Neural progenitor cell (in vitro differentiated cells): ENCODE measurements at regions not wholly inside any gene's neighbourhood (a gene's known extent, or its start where the extent isn't known, plus 50 kb on each side); places are given as distances from the start of the nearest gene placed in this dataset.

Experiments
- DNase-seq: peaks from one replicate; pipeline ENCODE4 v3.0.0-alpha.2; 2016; ENCODE audit warnings: low spot score
- H2AFZ ChIP-seq: fragments of 200-600 bp; sonication (generic); replicated peaks from 2 replicates; pipeline ENCODE4 v1.6.1; 2016; ENCODE audit warnings: antibody characterized with exemption
- H3F3A ChIP-seq: fragments of 200-600 bp; sonication (generic); 2 replicates; pipeline ENCODE4 v1.6.1; 2016; ENCODE audit warnings: antibody characterized with exemption, low read depth
- H3K27ac ChIP-seq: fragments of 200-600 bp; sonication (generic); 2 replicates; pipeline ENCODE4 v1.5.1; 2016; ENCODE audit warnings: mild to moderate bottlenecking
- H3K27me3 ChIP-seq: fragments of 200-600 bp; sonication (generic); 2 replicates; pipeline ENCODE4 v1.6.1; 2016; ENCODE audit warnings: mild to moderate bottlenecking, moderate library complexity
- H3K36me3 ChIP-seq: fragments of 200-600 bp; sonication (generic); 2 replicates; pipeline ENCODE4 v1.5.1; 2016
- H3K4me1 ChIP-seq: fragments of 200-600 bp; sonication (generic); 2 replicates; pipeline ENCODE4 v1.6.1; 2016; ENCODE audit warnings: mixed run types
- H3K4me2 ChIP-seq: fragments of 200-600 bp; sonication (generic); 2 replicates; pipeline ENCODE4 v1.6.1; 2016
- H3K4me3 ChIP-seq: fragments of 200-600 bp; sonication (generic); 2 replicates; pipeline ENCODE4 v1.5.1; 2016
- H3K79me2 ChIP-seq: fragments of 200-600 bp; sonication (generic); 2 replicates; pipeline ENCODE4 v1.6.1; 2016; ENCODE audit warnings: low read depth
- H3K9ac ChIP-seq: fragments of 200-600 bp; sonication (generic); 2 replicates; pipeline ENCODE4 v1.6.1; 2016
- H3K9me3 ChIP-seq: fragments of 200-600 bp; sonication (generic); 2 replicates; pipeline ENCODE4 v1.5.1; 2016; ENCODE audit warnings: low read depth
- H4K20me1 ChIP-seq: fragments of 200-600 bp; sonication (generic); 2 replicates; pipeline ENCODE4 v1.6.1; 2016; ENCODE audit warnings: low read depth
- H3K27ac Mint-ChIP-seq: 3 replicates; pipeline ENCODE4 v1.8.0; 2021; ENCODE audit warnings: mixed read lengths
- H3K27me3 Mint-ChIP-seq: 2 replicates; pipeline ENCODE4 v1.8.0; 2022; ENCODE audit warnings: low read depth, mild to moderate bottlenecking, inconsistent platforms, moderate library complexity, mixed read lengths; ENCODE audit not compliant: insufficient read depth
- H3K36me3 Mint-ChIP-seq: 3 replicates; pipeline ENCODE4 v1.8.0; 2021; ENCODE audit warnings: mixed read lengths
- H3K4me1 Mint-ChIP-seq: 3 replicates; pipeline ENCODE4 v1.8.0; 2021; ENCODE audit warnings: mixed read lengths
- H3K4me3 Mint-ChIP-seq: 3 replicates; pipeline ENCODE4 v1.8.0; 2021; ENCODE audit warnings: mild to moderate bottlenecking, moderate library complexity, mixed read lengths
- H3K9me3 Mint-ChIP-seq: 3 replicates; pipeline ENCODE4 v1.8.0; 2020; ENCODE audit warnings: mixed read lengths
- CTCF ChIP-seq: fragments of 200-600 bp; sonication (generic); IDR thresholded peaks from 2 replicates; pipeline ENCODE4 v1.5.1; 2017; ENCODE audit warnings: antibody characterized with exemption, mild to moderate bottlenecking
- EZH2 ChIP-seq: fragments of 200-600 bp; sonication (generic); IDR thresholded peaks from 2 replicates; pipeline ENCODE4 v1.6.1; 2017; ENCODE audit warnings: antibody characterized with exemption, mild to moderate bottlenecking, moderate library complexity
- EZH2phosphoT487 ChIP-seq: fragments of 200-600 bp; sonication (generic); IDR thresholded peaks from 2 replicates; pipeline ENCODE4 v1.6.1; 2017; ENCODE audit warnings: antibody characterized with exemption

- TF ChIP-seq EZH2phosphoT487 (no peak), EZH2 (no peak), CTCF (no peak)
- H3K4me1 ChIP-seq: no peaks in the 10 kb centered on the region
- H4K20me1 ChIP-seq: no peaks in the 10 kb centered on the region
- Mint-ChIP-seq H3K27me3 (peaks cover 2% of the 10 kb centered on the region), H3K4me3 (no peak overlapping the region), H3K27ac (no peak overlapping the region), H3K36me3 (no peaks in the 10 kb centered on the region), H3K9me3 (peaks cover 2% of the 10 kb centered on the region), H3K4me1 (peaks cover 3% of the 10 kb centered on the region)
- no peak overlapping the region for H2AFZ ChIP-seq
- H3K4me2 ChIP-seq: no peak overlapping the region
- no peaks in the 10 kb centered on the region for H3K79me2 ChIP-seq
- no peaks in the 10 kb centered on the region for H3K9me3 ChIP-seq
- H3K4me3 ChIP-seq: no peak overlapping the region
- H3K9ac ChIP-seq: no peak overlapping the region
- no peak overlapping the region for H3K27ac ChIP-seq
- no peaks in the 10 kb centered on the region for H3F3A ChIP-seq
- no peaks in the 10 kb centered on the region for H3K36me3 ChIP-seq
- no peak for DNase-seq
- no peaks in the 10 kb centered on the region for H3K27me3 ChIP-seq
Observed at GRCh38 chr20:6632187-6632586, 135.3 kb upstream of the BMP2 start.

DNA sequence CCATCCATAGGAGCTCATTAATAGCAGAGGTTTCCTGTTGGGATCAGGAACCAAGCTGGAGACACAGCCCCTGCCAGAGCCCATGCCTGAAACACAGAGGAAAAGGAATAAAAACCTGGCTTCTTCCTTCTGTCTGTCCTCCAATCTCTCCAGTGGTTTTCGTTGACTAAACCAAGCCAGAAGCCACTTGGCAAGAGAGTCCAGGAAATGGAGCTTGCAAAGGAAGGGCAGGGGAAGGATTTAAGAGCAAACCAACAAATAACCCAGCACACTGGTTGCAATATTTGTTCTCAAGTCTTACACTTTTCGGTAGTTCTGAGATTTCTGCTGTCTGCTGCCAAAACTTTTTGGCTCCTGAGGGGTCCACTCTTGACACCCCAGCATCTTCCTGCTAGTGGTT is 137.0 kb upstream of the BMP2 start:
- H3K27me3 ChIP-seq: no peaks in the 10 kb centered on the region
- no peaks in the 10 kb centered on the region for H3K9me3 ChIP-seq
- peaks cover 3% of the 10 kb centered on the region for H3K4me1 Mint-ChIP-seq
- H3K27ac ChIP-seq: no peak overlapping the region
- no peaks in the 10 kb centered on the region for H3K36me3 ChIP-seq
- no peaks in the 10 kb centered on the region for H4K20me1 ChIP-seq
- H3K79me2 ChIP-seq: no peaks in the 10 kb centered on the region
- H3K4me2 ChIP-seq: no peak overlapping the region
- no peaks in the 10 kb centered on the region for H3K4me1 ChIP-seq
- no peak overlapping the region for H2AFZ ChIP-seq
- no peak for DNase-seq
- H3K27me3 Mint-ChIP-seq: peaks cover 2% of the 10 kb centered on the region
- H3K36me3 Mint-ChIP-seq: no peaks in the 10 kb centered on the region
- TF ChIP-seq CTCF (no peak), EZH2phosphoT487 (no peak), EZH2 (no peak)
- peaks cover 8% of the 10 kb centered on the region for H3K9me3 Mint-ChIP-seq
- H3F3A ChIP-seq: no peaks in the 10 kb centered on the region
- no peak overlapping the region for H3K27ac Mint-ChIP-seq
- H3K4me3 ChIP-seq: no peak overlapping the region
- no peak overlapping the region for H3K4me3 Mint-ChIP-seq
- H3K9ac ChIP-seq: no peak overlapping the region

DNA sequence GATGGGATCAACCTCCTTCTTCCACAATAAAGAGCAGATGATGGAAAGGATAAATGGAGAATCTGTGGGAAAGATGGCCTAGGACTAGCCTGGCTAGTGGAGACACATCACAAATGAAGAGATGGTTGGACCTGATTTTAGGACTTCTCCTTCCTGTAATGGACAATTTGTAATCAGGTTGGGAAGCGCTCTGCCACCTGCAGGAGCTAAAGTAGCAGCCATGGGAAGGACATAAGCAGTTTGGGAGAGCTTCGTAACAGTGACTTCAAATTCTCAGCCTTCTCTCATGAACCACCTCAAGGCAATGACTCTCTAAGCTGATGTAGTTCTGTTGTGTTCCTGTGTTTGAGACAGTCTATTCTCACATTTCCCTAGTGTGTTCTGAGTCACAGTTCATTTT is 137.9 kb upstream of the BMP2 start:
- Histone ChIP-seq H2AFZ (no peak overlapping the region), H3K27me3 (no peaks in the 10 kb centered on the region), H3K4me1 (peaks cover 4% of the 10 kb centered on the region), H3K27ac (no peak overlapping the region), H3K4me2 (no peak overlapping the region), H3K36me3 (no peaks in the 10 kb centered on the region), H3K9ac (no peak overlapping the region), H3K4me3 (no peak overlapping the region), H4K20me1 (no peaks in the 10 kb centered on the region), H3K9me3 (no peaks in the 10 kb centered on the region), H3F3A (peaks cover 2% of the 10 kb centered on the region), H3K79me2 (no peaks in the 10 kb centered on the region)
- H3K4me3 Mint-ChIP-seq: no peak overlapping the region
- H3K27ac Mint-ChIP-seq: no peak overlapping the region
- no peak for DNase-seq
- H3K27me3 Mint-ChIP-seq: peaks cover 2% of the 10 kb centered on the region
- TF ChIP-seq EZH2 (no peak), CTCF (no peak), EZH2phosphoT487 (no peak)
- peaks cover 8% of the 10 kb centered on the region for H3K9me3 Mint-ChIP-seq
- H3K36me3 Mint-ChIP-seq: no peaks in the 10 kb centered on the region
- peaks cover 7% of the 10 kb centered on the region for H3K4me1 Mint-ChIP-seq

DNA sequence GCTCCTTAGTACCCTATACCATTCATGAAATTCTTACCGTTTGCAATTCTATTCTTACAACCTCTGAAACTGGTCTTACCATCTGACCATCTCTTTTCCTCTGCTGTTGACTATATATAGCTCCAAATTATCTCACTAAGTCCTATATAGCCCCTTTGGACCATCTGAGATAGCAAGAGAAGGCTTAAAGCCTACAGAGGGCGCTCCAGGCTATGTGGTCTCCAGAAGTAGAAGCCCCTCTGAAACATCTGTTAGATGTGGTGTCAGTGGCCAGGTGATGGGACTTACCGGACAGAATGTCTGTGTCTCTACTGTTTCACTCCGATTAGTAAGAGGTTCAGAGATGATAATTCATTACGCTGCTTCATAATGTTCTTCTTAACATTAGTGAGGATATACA is 140.7 kb upstream of the BMP2 start:
- Histone ChIP-seq H3K9me3 (no peaks in the 10 kb centered on the region), H3K36me3 (no peaks in the 10 kb centered on the region), H3K4me3 (no peak overlapping the region), H3F3A (peaks cover 10% of the 10 kb centered on the region), H3K27ac (no peak overlapping the region), H3K27me3 (no peaks in the 10 kb centered on the region), H3K4me1 (peaks cover 15% of the 10 kb centered on the region), H3K9ac (no peak overlapping the region), H3K79me2 (no peaks in the 10 kb centered on the region), H3K4me2 (no peak overlapping the region), H4K20me1 (no peaks in the 10 kb centered on the region), H2AFZ (no peak overlapping the region)
- Mint-ChIP-seq H3K27me3 (peaks cover 2% of the 10 kb centered on the region), H3K27ac (no peak overlapping the region), H3K9me3 (peaks cover 8% of the 10 kb centered on the region), H3K4me3 (no peak overlapping the region), H3K36me3 (no peaks in the 10 kb centered on the region), H3K4me1 (peaks cover 9% of the 10 kb centered on the region)
- no peak for TF ChIP-seq EZH2
- peak; percentile 39 for TF ChIP-seq CTCF
- TF ChIP-seq EZH2phosphoT487: no peak
- DNase-seq: peak; percentile 17
